ENCODE measurements at regions not wholly inside any gene's neighbourhood (a gene's known extent, or its start where the extent isn't known, plus 50 kb on each side); places are given as distances from the start of the nearest gene placed in this dataset.

GRCh38 chr4:11485926-11486325, 57.2 kb upstream of the HS3ST1 start:
- no peak for DNase-seq (ENCODE audit: low spot score)

- DNase-seq (ENCODE audit: low spot score) = no peak
These were observed 55.8 kb upstream of the HS3ST1 start for GRCh38 chr4:11484531-11484930.

DNA sequence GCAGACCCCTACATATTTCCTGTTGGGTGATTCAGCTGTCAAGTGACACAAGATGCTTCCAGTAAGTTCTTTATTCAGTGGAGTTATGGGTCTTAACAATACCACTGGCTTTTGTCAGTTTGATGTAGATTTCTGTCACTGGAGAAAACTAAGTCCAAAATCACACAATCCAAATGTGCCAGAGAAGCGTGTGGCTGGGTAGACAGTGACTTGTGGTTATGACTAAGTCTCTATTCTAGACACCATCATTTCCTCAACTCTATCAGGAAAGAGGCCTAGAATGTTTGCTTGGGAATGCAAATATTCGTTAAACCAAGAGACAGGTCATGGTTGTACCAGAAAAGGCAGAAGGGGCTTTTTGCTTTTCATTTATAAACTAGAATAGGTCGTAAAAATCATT, 54.4 kb upstream of the HS3ST1 start:
- DNase-seq (ENCODE audit: low spot score) = peak; percentile 10

- DNase-seq (ENCODE audit: low spot score) = peak; percentile 64
These were observed 52.0 kb upstream of the HS3ST1 start for GRCh38 chr4:11480683-11481082.
